ENCODE measurements at regions not wholly inside any gene's neighbourhood (a gene's known extent, or its start where the extent isn't known, plus 50 kb on each side); places are given as distances from the start of the nearest gene placed in this dataset.

- Histone ChIP-seq H3K27ac (ENCODE audit: insufficient read depth, low read length, poor library complexity, severe bottlenecking) (no peak overlapping the region), H3K36me3 (ENCODE audit: control insufficient read depth, insufficient read depth, low read length) (no peaks in the 10 kb centered on the region), H3K9me3 (ENCODE audit: control insufficient read depth in 2 of 2, low read length in 2 of 2) (no peaks in the 10 kb centered on the region), H3K4me1 (ENCODE audit: control insufficient read depth, insufficient read depth, low read length, poor library complexity, severe bottlenecking) (no peaks in the 10 kb centered on the region), H3K4me3 (ENCODE audit: low read depth, low read length) (no peak overlapping the region), H3K27me3 (ENCODE audit: control insufficient read depth, insufficient read depth, low read length) (no peaks in the 10 kb centered on the region)
- H3K36me3 Mint-ChIP-seq: no peaks in the 10 kb centered on the region
- no peaks in the 10 kb centered on the region for H3K27me3 Mint-ChIP-seq
- H3K27ac Mint-ChIP-seq: no peak overlapping the region
- no peaks in the 10 kb centered on the region for H3K4me1 Mint-ChIP-seq
- H3K9me3 Mint-ChIP-seq: no peaks in the 10 kb centered on the region
- no peak overlapping the region for H3K4me3 Mint-ChIP-seq
- ATAC-seq (ENCODE audit: low read depth in 2 of 2): no peak
- no peak for DNase-seq
Measured at GRCh38 chr20:24828992-24829648, 119.9 kb upstream of the CST7 start.

DNA sequence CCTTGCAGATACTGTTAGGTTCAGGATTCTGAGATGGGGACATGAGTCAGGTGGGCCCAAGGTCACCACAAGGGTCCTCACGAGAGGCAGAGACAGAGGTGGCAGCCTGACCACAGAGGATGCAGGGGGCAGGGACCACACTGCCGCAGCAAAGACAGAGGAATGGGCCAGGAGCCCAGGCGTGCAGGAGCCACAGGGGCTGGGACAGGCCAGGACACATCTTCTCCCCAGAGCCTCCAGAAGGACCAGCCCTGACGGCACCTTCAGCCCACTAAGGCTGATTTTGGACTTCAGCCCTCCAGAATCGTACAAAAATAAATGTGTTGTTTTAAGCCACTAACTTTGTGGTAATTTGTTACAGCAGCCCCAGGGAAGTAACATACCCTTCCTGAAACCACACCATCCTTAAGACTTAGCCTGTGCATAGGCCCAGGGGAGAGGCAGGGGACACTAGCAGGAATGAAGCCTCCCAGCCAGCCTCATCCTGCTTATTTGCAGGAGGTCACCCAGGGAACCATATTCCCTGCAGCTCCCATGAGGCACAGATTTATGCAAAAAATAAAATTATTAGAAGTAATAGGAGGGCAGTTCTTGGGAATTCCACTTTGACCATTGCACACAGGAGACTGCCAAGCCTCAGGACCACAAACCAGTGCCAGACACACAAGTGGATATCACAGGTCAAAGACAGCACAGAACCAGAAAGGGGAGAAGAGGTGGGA is 119.3 kb upstream of the CST7 start:
- no peaks in the 10 kb centered on the region for H3K4me1 Mint-ChIP-seq
- H3K27ac Mint-ChIP-seq: no peak overlapping the region
- H3K27me3 Mint-ChIP-seq: no peaks in the 10 kb centered on the region
- DNase-seq: no peak
- no peaks in the 10 kb centered on the region for H3K9me3 Mint-ChIP-seq
- H3K27me3 ChIP-seq (ENCODE audit: control insufficient read depth, insufficient read depth, low read length): no peaks in the 10 kb centered on the region
- H3K9me3 ChIP-seq (ENCODE audit: control insufficient read depth in 2 of 2, low read length in 2 of 2): no peaks in the 10 kb centered on the region
- H3K4me1 ChIP-seq (ENCODE audit: control insufficient read depth, insufficient read depth, low read length, poor library complexity, severe bottlenecking): no peaks in the 10 kb centered on the region
- H3K27ac ChIP-seq (ENCODE audit: insufficient read depth, low read length, poor library complexity, severe bottlenecking): no peak overlapping the region
- no peaks in the 10 kb centered on the region for H3K36me3 Mint-ChIP-seq
- ATAC-seq (ENCODE audit: low read depth in 2 of 2): no peak
- no peaks in the 10 kb centered on the region for H3K36me3 ChIP-seq (ENCODE audit: control insufficient read depth, insufficient read depth, low read length)
- no peak overlapping the region for H3K4me3 ChIP-seq (ENCODE audit: low read depth, low read length)
- H3K4me3 Mint-ChIP-seq: no peak overlapping the region

DNA sequence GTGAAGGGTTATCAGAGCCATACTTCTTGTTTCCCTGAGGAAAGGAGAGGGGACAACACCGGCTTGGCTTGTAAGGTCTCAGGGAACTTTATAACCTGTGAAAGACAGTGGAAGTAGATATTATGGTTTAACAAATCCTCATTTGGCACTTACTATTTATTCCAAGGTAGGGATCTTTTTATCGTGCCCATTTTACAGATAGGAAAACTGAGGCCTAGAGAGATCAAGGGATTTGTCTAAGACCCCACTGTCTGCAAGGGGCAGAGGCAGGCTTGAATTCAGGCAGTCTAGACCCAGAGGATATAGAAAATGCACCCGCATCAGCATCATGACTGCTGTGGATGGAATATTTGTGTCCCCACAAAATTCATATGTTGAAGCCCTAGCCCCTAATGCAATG is 118.4 kb upstream of the CST7 start:
- DNase-seq: no peak
- no peaks in the 10 kb centered on the region for H3K27me3 Mint-ChIP-seq
- ATAC-seq (ENCODE audit: low read depth in 2 of 2): no peak
- Histone ChIP-seq H3K4me3 (ENCODE audit: low read depth, low read length) (no peak overlapping the region), H3K27me3 (ENCODE audit: control insufficient read depth, insufficient read depth, low read length) (no peaks in the 10 kb centered on the region), H3K27ac (ENCODE audit: insufficient read depth, low read length, poor library complexity, severe bottlenecking) (no peak overlapping the region), H3K4me1 (ENCODE audit: control insufficient read depth, insufficient read depth, low read length, poor library complexity, severe bottlenecking) (no peaks in the 10 kb centered on the region), H3K9me3 (ENCODE audit: control insufficient read depth in 2 of 2, low read length in 2 of 2) (no peaks in the 10 kb centered on the region), H3K36me3 (ENCODE audit: control insufficient read depth, insufficient read depth, low read length) (no peaks in the 10 kb centered on the region)
- peak overlapping the region in 1 of 3 donors; percentile 39 for H3K27ac Mint-ChIP-seq
- H3K36me3 Mint-ChIP-seq: no peaks in the 10 kb centered on the region
- no peak overlapping the region for H3K4me3 Mint-ChIP-seq
- H3K4me1 Mint-ChIP-seq: no peaks in the 10 kb centered on the region
- H3K9me3 Mint-ChIP-seq: no peaks in the 10 kb centered on the region

DNA sequence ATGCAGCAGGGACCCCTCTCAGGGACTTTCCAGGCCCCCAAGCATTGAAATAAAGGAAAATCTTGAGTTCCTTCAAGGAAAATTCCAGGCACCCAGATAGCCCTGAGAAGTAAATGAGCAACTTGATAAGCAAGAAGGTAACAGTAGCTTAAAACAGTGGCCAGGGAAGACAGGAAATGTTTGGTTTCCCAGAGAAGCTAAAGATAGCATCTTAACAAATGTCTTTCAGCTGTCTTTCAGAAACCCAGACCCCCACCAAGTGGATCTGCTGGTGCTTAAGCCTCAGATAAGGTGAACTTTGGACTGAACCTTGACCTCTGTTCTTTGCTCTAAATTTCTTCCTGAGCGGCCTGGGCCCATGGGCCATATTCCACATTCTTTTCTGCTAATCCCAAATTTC is 117.8 kb upstream of the CST7 start:
- H3K4me1 Mint-ChIP-seq: no peaks in the 10 kb centered on the region
- DNase-seq (no peak), ATAC-seq (ENCODE audit: low read depth in 2 of 2) (no peak)
- Histone ChIP-seq H3K27me3 (ENCODE audit: control insufficient read depth, insufficient read depth, low read length) (no peaks in the 10 kb centered on the region), H3K27ac (ENCODE audit: insufficient read depth, low read length, poor library complexity, severe bottlenecking) (no peak overlapping the region), H3K9me3 (ENCODE audit: control insufficient read depth in 2 of 2, low read length in 2 of 2) (no peaks in the 10 kb centered on the region), H3K4me3 (ENCODE audit: low read depth, low read length) (no peak overlapping the region), H3K4me1 (ENCODE audit: control insufficient read depth, insufficient read depth, low read length, poor library complexity, severe bottlenecking) (no peaks in the 10 kb centered on the region), H3K36me3 (ENCODE audit: control insufficient read depth, insufficient read depth, low read length) (no peaks in the 10 kb centered on the region)
- H3K27ac Mint-ChIP-seq: no peak overlapping the region
- H3K27me3 Mint-ChIP-seq: no peaks in the 10 kb centered on the region
- no peaks in the 10 kb centered on the region for H3K36me3 Mint-ChIP-seq
- no peaks in the 10 kb centered on the region for H3K9me3 Mint-ChIP-seq
- H3K4me3 Mint-ChIP-seq: no peak overlapping the region

DNA sequence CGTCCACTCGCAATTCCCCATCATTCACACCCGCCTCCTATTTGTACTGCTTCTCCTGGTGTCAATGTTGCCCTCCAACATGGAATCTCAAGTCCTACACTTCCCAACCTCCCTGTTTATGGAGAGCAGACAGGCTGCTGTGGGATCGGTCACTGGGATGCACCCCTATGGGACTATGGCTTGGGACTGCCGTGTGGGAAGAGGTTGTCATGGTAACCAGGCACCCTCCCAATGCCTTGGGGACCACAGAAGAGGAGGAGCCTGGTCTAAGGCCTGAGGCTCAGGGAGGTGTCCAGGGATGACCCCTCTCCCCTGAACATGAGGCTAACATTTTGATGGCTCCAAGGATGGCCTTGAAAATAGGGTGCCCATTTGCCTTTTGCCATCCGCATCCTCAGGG is 116.6 kb upstream of the CST7 start:
- no peak for DNase-seq
- H3K27me3 ChIP-seq (ENCODE audit: control insufficient read depth, insufficient read depth, low read length): no peaks in the 10 kb centered on the region

DNA sequence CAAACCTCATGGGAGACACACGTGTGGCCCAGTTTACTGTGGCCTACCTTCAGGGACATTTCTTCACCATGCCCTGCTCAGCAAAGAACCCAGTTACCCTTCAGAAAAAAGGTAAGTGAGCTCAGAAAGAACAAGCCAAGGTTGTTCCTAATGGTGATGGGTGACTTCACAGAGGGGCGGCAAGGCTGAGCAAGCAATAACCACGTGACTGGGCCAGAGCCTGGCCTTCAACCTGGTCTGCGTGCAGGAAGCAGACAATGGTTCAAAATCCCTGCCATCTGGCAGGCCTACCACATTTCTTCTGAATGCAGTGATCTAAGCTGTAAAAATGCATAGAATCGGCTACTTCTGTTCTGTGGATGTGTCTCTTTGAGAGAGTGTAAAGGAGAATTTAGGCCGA is 115.5 kb upstream of the CST7 start:
- Mint-ChIP-seq H3K4me1 (no peaks in the 10 kb centered on the region), H3K4me3 (no peak overlapping the region), H3K36me3 (no peaks in the 10 kb centered on the region), H3K27ac (no peak overlapping the region), H3K9me3 (no peaks in the 10 kb centered on the region), H3K27me3 (peaks cover 6% of the 10 kb centered on the region)
- Histone ChIP-seq H3K36me3 (ENCODE audit: control insufficient read depth, insufficient read depth, low read length) (no peaks in the 10 kb centered on the region), H3K27me3 (ENCODE audit: control insufficient read depth, insufficient read depth, low read length) (no peaks in the 10 kb centered on the region), H3K9me3 (ENCODE audit: control insufficient read depth in 2 of 2, low read length in 2 of 2) (no peaks in the 10 kb centered on the region), H3K4me3 (ENCODE audit: low read depth, low read length) (no peak overlapping the region), H3K4me1 (ENCODE audit: control insufficient read depth, insufficient read depth, low read length, poor library complexity, severe bottlenecking) (no peaks in the 10 kb centered on the region), H3K27ac (ENCODE audit: insufficient read depth, low read length, poor library complexity, severe bottlenecking) (no peak overlapping the region)
- ATAC-seq (ENCODE audit: low read depth in 2 of 2) (no peak), DNase-seq (no peak)

More for the DNA sequence above, 116.6 kb upstream of the CST7 start:
- Histone ChIP-seq H3K4me3 (ENCODE audit: low read depth, low read length) (no peak overlapping the region), H3K36me3 (ENCODE audit: control insufficient read depth, insufficient read depth, low read length) (no peaks in the 10 kb centered on the region), H3K9me3 (ENCODE audit: control insufficient read depth in 2 of 2, low read length in 2 of 2) (no peaks in the 10 kb centered on the region), H3K27ac (ENCODE audit: insufficient read depth, low read length, poor library complexity, severe bottlenecking) (no peak overlapping the region), H3K4me1 (ENCODE audit: control insufficient read depth, insufficient read depth, low read length, poor library complexity, severe bottlenecking) (no peaks in the 10 kb centered on the region)
- Mint-ChIP-seq H3K9me3 (no peaks in the 10 kb centered on the region), H3K36me3 (no peaks in the 10 kb centered on the region), H3K4me1 (no peaks in the 10 kb centered on the region), H3K27me3 (peaks cover 3% of the 10 kb centered on the region), H3K4me3 (no peak overlapping the region), H3K27ac (no peak overlapping the region)
- ATAC-seq (ENCODE audit: low read depth in 2 of 2): no peak

- H3K27me3 ChIP-seq (ENCODE audit: control insufficient read depth, insufficient read depth, low read length): no peaks in the 10 kb centered on the region
- H3K4me3 ChIP-seq (ENCODE audit: low read depth, low read length): no peak overlapping the region
- no peaks in the 10 kb centered on the region for H3K4me1 ChIP-seq (ENCODE audit: control insufficient read depth, insufficient read depth, low read length, poor library complexity, severe bottlenecking)
- Mint-ChIP-seq H3K4me1 (no peaks in the 10 kb centered on the region), H3K36me3 (no peaks in the 10 kb centered on the region), H3K9me3 (no peaks in the 10 kb centered on the region), H3K4me3 (no peak overlapping the region), H3K27me3 (peaks cover 6% of the 10 kb centered on the region), H3K27ac (no peak overlapping the region)
- ATAC-seq (ENCODE audit: low read depth in 2 of 2): no peak
- no peak overlapping the region for H3K27ac ChIP-seq (ENCODE audit: insufficient read depth, low read length, poor library complexity, severe bottlenecking)
- H3K9me3 ChIP-seq (ENCODE audit: control insufficient read depth in 2 of 2, low read length in 2 of 2): no peaks in the 10 kb centered on the region
- no peak for DNase-seq
- H3K36me3 ChIP-seq (ENCODE audit: control insufficient read depth, insufficient read depth, low read length): no peaks in the 10 kb centered on the region
Measured at GRCh38 chr20:24834310-24834709, 114.8 kb upstream of the CST7 start.

GRCh38 chr20:24835195-24835594 is 113.9 kb upstream of the CST7 start:
- no peak overlapping the region for H3K4me3 ChIP-seq (ENCODE audit: low read depth, low read length)
- H3K9me3 ChIP-seq (ENCODE audit: control insufficient read depth in 2 of 2, low read length in 2 of 2): no peaks in the 10 kb centered on the region
- Mint-ChIP-seq H3K27me3 (peaks cover 6% of the 10 kb centered on the region), H3K36me3 (no peaks in the 10 kb centered on the region), H3K27ac (peak overlapping the region in 1 of 3 donors; percentile 16), H3K4me1 (no peaks in the 10 kb centered on the region), H3K9me3 (no peaks in the 10 kb centered on the region), H3K4me3 (no peak overlapping the region)
- H3K36me3 ChIP-seq (ENCODE audit: control insufficient read depth, insufficient read depth, low read length): no peaks in the 10 kb centered on the region
- no peaks in the 10 kb centered on the region for H3K4me1 ChIP-seq (ENCODE audit: control insufficient read depth, insufficient read depth, low read length, poor library complexity, severe bottlenecking)
- no peak overlapping the region for H3K27ac ChIP-seq (ENCODE audit: insufficient read depth, low read length, poor library complexity, severe bottlenecking)
- ATAC-seq (ENCODE audit: low read depth in 2 of 2) (no peak), DNase-seq (no peak)
- no peaks in the 10 kb centered on the region for H3K27me3 ChIP-seq (ENCODE audit: control insufficient read depth, insufficient read depth, low read length)
